ENCODE measurements at regions not wholly inside any gene's neighbourhood (a gene's known extent, or its start where the extent isn't known, plus 50 kb on each side); places are given as distances from the start of the nearest gene placed in this dataset.

DNA sequence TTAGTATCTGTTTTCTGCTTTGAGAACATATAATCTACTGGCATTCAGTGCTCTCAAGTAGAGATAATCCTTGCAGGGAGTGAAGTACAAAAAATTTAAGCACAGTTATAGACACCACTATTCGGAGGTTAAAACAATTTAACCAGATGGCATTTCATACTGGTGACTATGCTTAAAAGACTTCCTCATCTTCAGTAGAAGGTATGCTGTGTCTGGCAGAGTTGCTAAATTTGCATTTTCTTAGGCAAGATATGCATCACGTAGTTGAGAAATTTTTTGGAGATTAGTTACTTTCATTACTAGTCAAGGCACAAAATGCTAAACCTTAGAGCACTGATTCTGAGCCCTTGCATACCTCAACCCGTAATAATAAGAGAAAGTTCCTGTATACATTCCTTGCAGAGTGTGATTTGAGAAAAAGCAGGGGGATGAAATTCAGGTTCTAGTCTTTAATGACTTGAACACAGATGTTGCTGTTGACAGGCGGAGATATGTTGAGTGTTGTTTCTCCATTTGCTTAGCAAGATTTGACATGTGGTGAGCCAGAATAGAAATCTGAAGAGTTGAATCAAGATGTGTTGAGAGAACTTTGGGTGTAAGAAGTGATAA, 70.8 kb upstream of the STARD4 start:
- TF ChIP-seq, protein P1, sequence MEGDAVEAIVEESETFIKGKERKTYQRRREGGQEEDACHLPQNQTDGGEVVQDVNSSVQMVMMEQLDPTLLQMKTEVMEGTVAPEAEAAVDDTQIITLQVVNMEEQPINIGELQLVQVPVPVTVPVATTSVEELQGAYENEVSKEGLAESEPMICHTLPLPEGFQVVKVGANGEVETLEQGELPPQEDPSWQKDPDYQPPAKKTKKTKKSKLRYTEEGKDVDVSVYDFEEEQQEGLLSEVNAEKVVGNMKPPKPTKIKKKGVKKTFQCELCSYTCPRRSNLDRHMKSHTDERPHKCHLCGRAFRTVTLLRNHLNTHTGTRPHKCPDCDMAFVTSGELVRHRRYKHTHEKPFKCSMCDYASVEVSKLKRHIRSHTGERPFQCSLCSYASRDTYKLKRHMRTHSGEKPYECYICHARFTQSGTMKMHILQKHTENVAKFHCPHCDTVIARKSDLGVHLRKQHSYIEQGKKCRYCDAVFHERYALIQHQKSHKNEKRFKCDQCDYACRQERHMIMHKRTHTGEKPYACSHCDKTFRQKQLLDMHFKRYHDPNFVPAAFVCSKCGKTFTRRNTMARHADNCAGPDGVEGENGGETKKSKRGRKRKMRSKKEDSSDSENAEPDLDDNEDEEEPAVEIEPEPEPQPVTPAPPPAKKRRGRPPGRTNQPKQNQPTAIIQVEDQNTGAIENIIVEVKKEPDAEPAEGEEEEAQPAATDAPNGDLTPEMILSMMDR (IDR thresholded peaks at IDR 0.05; ENCODE audit: low read depth, low read length) = no peak
- H3K27ac ChIP-seq = no peak overlapping the region
- H3K36me3 ChIP-seq = no peaks in the 10 kb centered on the region
- no peaks in the 10 kb centered on the region for H3K27me3 ChIP-seq (ENCODE audit: insufficient read depth, low read depth, severe bottlenecking)
- DNase-seq = no peak
- H3K4me3 ChIP-seq (ENCODE audit: low read depth, low read length) = no peak overlapping the region
- no peaks in the 10 kb centered on the region for H3K9me3 ChIP-seq (ENCODE audit: severe bottlenecking)

GRCh38 chr5:111582451-111582850, 70.1 kb upstream of the STARD4 start:
- Histone ChIP-seq H3K36me3 (no peaks in the 10 kb centered on the region), H3K4me3 (ENCODE audit: low read depth, low read length) (no peak overlapping the region), H3K9me3 (ENCODE audit: severe bottlenecking) (no peaks in the 10 kb centered on the region), H3K27ac (no peak overlapping the region), H3K27me3 (ENCODE audit: insufficient read depth, low read depth, severe bottlenecking) (no peaks in the 10 kb centered on the region)
- no peak for DNase-seq
- TF ChIP-seq, protein P1 (IDR thresholded peaks at IDR 0.05; ENCODE audit: low read depth, low read length) = no peak

GRCh38 chr5:111580956-111581355, 68.6 kb upstream of the STARD4 start:
- Histone ChIP-seq H3K27ac (no peak overlapping the region), H3K27me3 (ENCODE audit: insufficient read depth, low read depth, severe bottlenecking) (no peaks in the 10 kb centered on the region), H3K4me3 (ENCODE audit: low read depth, low read length) (no peak overlapping the region), H3K36me3 (no peaks in the 10 kb centered on the region), H3K9me3 (ENCODE audit: severe bottlenecking) (no peaks in the 10 kb centered on the region)
- no peak for DNase-seq
- TF ChIP-seq, protein P1 (IDR thresholded peaks at IDR 0.05; ENCODE audit: low read depth, low read length) = no peak

GRCh38 chr5:111574311-111574710, 62.0 kb upstream of the STARD4 start:
- TF ChIP-seq, protein P1 (IDR thresholded peaks at IDR 0.05; ENCODE audit: low read depth, low read length) = no peak
- Histone ChIP-seq H3K27ac (no peak overlapping the region), H3K9me3 (ENCODE audit: severe bottlenecking) (no peaks in the 10 kb centered on the region), H3K4me3 (ENCODE audit: low read depth, low read length) (no peak overlapping the region), H3K27me3 (ENCODE audit: insufficient read depth, low read depth, severe bottlenecking) (no peaks in the 10 kb centered on the region), H3K36me3 (no peaks in the 10 kb centered on the region)
- DNase-seq = no peak

DNA sequence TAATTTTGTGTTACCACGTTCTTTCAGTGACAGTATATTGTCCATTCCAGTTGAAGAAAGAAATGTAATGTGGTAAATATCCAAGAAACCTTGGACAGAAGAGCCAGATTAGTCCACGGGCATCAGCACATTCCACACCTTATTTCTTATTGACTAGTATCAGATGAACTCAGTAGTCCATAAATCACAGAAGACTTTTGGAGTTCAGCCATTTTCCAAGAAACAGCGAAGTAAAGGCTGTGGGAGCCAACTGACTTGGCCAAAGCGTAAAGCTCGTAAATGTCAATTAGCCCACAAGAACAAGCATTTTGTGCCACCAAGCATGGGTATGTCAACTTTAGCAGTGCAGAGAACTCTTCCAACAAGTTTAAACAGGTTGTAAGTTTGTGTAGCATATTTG, 60.2 kb upstream of the STARD4 start:
- TF ChIP-seq, protein P1 (IDR thresholded peaks at IDR 0.05; ENCODE audit: low read depth, low read length) = no peak
- H3K27me3 ChIP-seq (ENCODE audit: insufficient read depth, low read depth, severe bottlenecking) = no peaks in the 10 kb centered on the region
- no peaks in the 10 kb centered on the region for H3K36me3 ChIP-seq
- DNase-seq = no peak
- H3K4me3 ChIP-seq (ENCODE audit: low read depth, low read length) = no peak overlapping the region
- no peak overlapping the region for H3K27ac ChIP-seq
- no peaks in the 10 kb centered on the region for H3K9me3 ChIP-seq (ENCODE audit: severe bottlenecking)
